Sigmoid colon (tissue), 4 donors: ENCODE measurements at regions not wholly inside any gene's neighbourhood (a gene's known extent, or its start where the extent isn't known, plus 50 kb on each side); places are given as distances from the start of the nearest gene placed in this dataset.

Source experiments
- EP300 ChIP-seq, 4 donors: sonication (generic); formaldehyde crosslinking; IDR thresholded peaks; one replicate each; pipeline ENCODE4 v1.6.1; 2017; ENCODE audit warnings: antibody characterized with exemption in 4 of 4
- POLR2A ChIP-seq, 2 donors: fragments of 450-650 bp; IDR thresholded peaks; one replicate each; pipeline ENCODE4 v1.6.1; 2016; ENCODE audit warnings: antibody characterized with exemption in 2 of 2, mild to moderate bottlenecking in 2 of 2, moderate library complexity in 2 of 2
- POLR2AphosphoS5 ChIP-seq, 4 donors: sonication (generic); formaldehyde crosslinking; IDR thresholded peaks; one replicate each; pipeline ENCODE4 v1.6.1; 2017; ENCODE audit warnings: antibody characterized with exemption in 4 of 4
- TF ChIP-seq, protein P1 (sequence below), 4 experiments: fragments of 450-650 bp in 3 of 4; fragments of 200-600 bp in 1 of 4; IDR thresholded peaks; one replicate each; pipeline ENCODE4 v1.5.1; 2016 to 2019; ENCODE audit warnings: antibody characterized with exemption in 4 of 4, mild to moderate bottlenecking in 3 of 4, moderate library complexity in 2 of 4

DNA sequence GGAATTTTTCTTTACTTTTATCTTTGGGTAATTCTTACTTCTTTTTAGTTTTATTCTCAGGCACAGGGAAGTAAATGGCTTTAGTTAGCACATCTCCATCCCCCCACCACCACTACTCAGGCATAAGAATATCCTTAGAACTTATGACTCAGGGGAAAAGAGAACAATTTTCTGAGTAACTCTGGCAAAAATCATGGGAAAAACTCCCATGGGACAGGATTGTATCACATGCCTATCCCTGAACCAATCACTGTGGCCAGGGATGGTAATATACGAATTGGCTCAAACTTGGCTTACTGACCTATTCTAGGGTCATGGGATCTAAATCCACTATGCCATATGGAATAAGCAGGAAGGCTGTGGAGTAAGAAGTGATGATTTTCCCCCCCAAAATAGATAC, 339.1 kb downstream of the BTBD3 start:
- TF ChIP-seq, protein P1, sequence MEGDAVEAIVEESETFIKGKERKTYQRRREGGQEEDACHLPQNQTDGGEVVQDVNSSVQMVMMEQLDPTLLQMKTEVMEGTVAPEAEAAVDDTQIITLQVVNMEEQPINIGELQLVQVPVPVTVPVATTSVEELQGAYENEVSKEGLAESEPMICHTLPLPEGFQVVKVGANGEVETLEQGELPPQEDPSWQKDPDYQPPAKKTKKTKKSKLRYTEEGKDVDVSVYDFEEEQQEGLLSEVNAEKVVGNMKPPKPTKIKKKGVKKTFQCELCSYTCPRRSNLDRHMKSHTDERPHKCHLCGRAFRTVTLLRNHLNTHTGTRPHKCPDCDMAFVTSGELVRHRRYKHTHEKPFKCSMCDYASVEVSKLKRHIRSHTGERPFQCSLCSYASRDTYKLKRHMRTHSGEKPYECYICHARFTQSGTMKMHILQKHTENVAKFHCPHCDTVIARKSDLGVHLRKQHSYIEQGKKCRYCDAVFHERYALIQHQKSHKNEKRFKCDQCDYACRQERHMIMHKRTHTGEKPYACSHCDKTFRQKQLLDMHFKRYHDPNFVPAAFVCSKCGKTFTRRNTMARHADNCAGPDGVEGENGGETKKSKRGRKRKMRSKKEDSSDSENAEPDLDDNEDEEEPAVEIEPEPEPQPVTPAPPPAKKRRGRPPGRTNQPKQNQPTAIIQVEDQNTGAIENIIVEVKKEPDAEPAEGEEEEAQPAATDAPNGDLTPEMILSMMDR (IDR thresholded peaks at IDR 0.05) = no peak
- TF ChIP-seq POLR2AphosphoS5 (IDR thresholded peaks at IDR 0.05) (no peak), POLR2A (IDR thresholded peaks at IDR 0.05) (no peak), EP300 (IDR thresholded peaks at IDR 0.05) (no peak)
